Urinary bladder (tissue), 3 donors: ENCODE measurements at regions not wholly inside any gene's neighbourhood (a gene's known extent, or its start where the extent isn't known, plus 50 kb on each side); places are given as distances from the start of the nearest gene placed in this dataset.
"Not testable (repeated sequence)": the region's sequence is repeated elsewhere in the genome, so short reads cannot be mapped to it uniquely, and the experiment has no call there.

Experiments used
- DNase-seq: peaks from one replicate; pipeline ENCODE4 v3.0.0-alpha.2; 2015; ENCODE audit errors: extremely low spot score
- H3K27ac ChIP-seq: one replicate; pipeline ENCODE4 v1.5.1; 2013; ENCODE audit warnings: low read depth, mild to moderate bottlenecking, moderate library complexity
- H3K36me3 ChIP-seq: one replicate; pipeline ENCODE4 v1.6.1; 2013; ENCODE audit warnings: mild to moderate bottlenecking, moderate library complexity; ENCODE audit not compliant: insufficient read depth
- H3K4me1 ChIP-seq: one replicate; pipeline ENCODE4 v1.6.1; 2013; ENCODE audit warnings: mild to moderate bottlenecking, moderate library complexity; ENCODE audit not compliant: insufficient read depth
- H3K4me3 ChIP-seq: one replicate; pipeline ENCODE4 v1.5.1; 2013; ENCODE audit warnings: low read depth, low read length
- WGBS: extraction: QIAGEN DNeasy Blood & Tissue Kit; methylation state at CpG from one replicate; pipeline ENCODE4 v1.1.7; 2013; 5-methylcytosine and 5-hydroxymethylcytosine counted together
- donor health status: healthy with polysubstance abuse.
- donor health status: healthy.

- WGBS: 68% methylated on average over 4 of the region's 4 CpGs
- H3K4me3 ChIP-seq: no peak overlapping the region
- no peak overlapping the region for H3K27ac ChIP-seq
- no peaks in the 10 kb centered on the region for H3K4me1 ChIP-seq
- no peaks in the 10 kb centered on the region for H3K36me3 ChIP-seq
- no peak for DNase-seq
Measured at GRCh38 chr16:5944971-5945370, 847.4 kb upstream of the EEF2KMT start.

GRCh38 chr16:5938607-5939006, 841.0 kb upstream of the EEF2KMT start:
- 97% methylated on average over 1 of the region's 1 CpG for WGBS
- Histone ChIP-seq H3K36me3 (no peaks in the 10 kb centered on the region), H3K4me1 (no peaks in the 10 kb centered on the region), H3K27ac (no peak overlapping the region), H3K4me3 (no peak overlapping the region)
- DNase-seq: no peak

- Histone ChIP-seq H3K36me3 (no peaks in the 10 kb centered on the region), H3K27ac (no peak overlapping the region), H3K4me1 (no peaks in the 10 kb centered on the region), H3K4me3 (no peak overlapping the region)
- WGBS: 56% methylated on average over 9 of the region's 9 CpGs
- DNase-seq: no peak
Measured at GRCh38 chr16:5932906-5933305, 835.3 kb upstream of the EEF2KMT start.

- H3K27ac ChIP-seq: no peak overlapping the region
- no peaks in the 10 kb centered on the region for H3K4me1 ChIP-seq
- DNase-seq: no peak
- 5% methylated on average over 4 of the region's 4 CpGs for WGBS
- H3K4me3 ChIP-seq: no peak overlapping the region
- no peaks in the 10 kb centered on the region for H3K36me3 ChIP-seq
Measured at GRCh38 chr16:5928476-5929065, 831.0 kb upstream of the EEF2KMT start.

- Histone ChIP-seq H3K27ac (no peak overlapping the region), H3K4me1 (no peaks in the 10 kb centered on the region), H3K4me3 (no peak overlapping the region), H3K36me3 (no peaks in the 10 kb centered on the region)
- DNase-seq: no peak
- WGBS: 44% methylated on average over 4 of the region's 4 CpGs
Measured at GRCh38 chr16:5925850-5926249, 828.3 kb upstream of the EEF2KMT start.

- H3K36me3 ChIP-seq: no peaks in the 10 kb centered on the region
- 77% methylated on average over 2 of the region's 2 CpGs for WGBS
- H3K4me1 ChIP-seq: no peaks in the 10 kb centered on the region
- DNase-seq: no peak
- H3K27ac ChIP-seq: no peak overlapping the region
- H3K4me3 ChIP-seq: no peak overlapping the region
Measured at GRCh38 chr16:5922686-5923085, 825.1 kb upstream of the EEF2KMT start.

GRCh38 chr16:5918567-5919130, 821.1 kb upstream of the EEF2KMT start:
- WGBS: 48% methylated on average over 4 of the region's 4 CpGs
- Histone ChIP-seq H3K4me3 (no peak overlapping the region), H3K27ac (no peak overlapping the region), H3K36me3 (no peaks in the 10 kb centered on the region), H3K4me1 (no peaks in the 10 kb centered on the region)
- no peak for DNase-seq

GRCh38 chr16:5917436-5918195, 820.0 kb upstream of the EEF2KMT start:
- Histone ChIP-seq H3K4me1 (no peaks in the 10 kb centered on the region), H3K36me3 (no peaks in the 10 kb centered on the region), H3K4me3 (no peak overlapping the region), H3K27ac (no peak overlapping the region)
- no peak for DNase-seq
- WGBS: 57% methylated on average over 14 of the region's 14 CpGs

- no peak overlapping the region for H3K27ac ChIP-seq
- 9% methylated on average over 11 of the region's 11 CpGs for WGBS
Measured at GRCh38 chr16:5916711-5917191, 819.2 kb upstream of the EEF2KMT start.

GRCh38 chr16:5911241-5911640, 813.6 kb upstream of the EEF2KMT start:
- Histone ChIP-seq H3K4me1 (no peaks in the 10 kb centered on the region), H3K36me3 (no peaks in the 10 kb centered on the region)
- WGBS: 23% methylated on average over 10 of the region's 10 CpGs

More at GRCh38 chr16:5916711-5917191, 819.2 kb upstream of the EEF2KMT start:
- no peak for DNase-seq
- Histone ChIP-seq H3K4me3 (no peak overlapping the region), H3K4me1 (no peaks in the 10 kb centered on the region), H3K36me3 (no peaks in the 10 kb centered on the region)

GRCh38 chr16:5909556-5909955, 812.0 kb upstream of the EEF2KMT start:
- 94% methylated on average over 8 of the region's 8 CpGs for WGBS
- DNase-seq, H3K4me3 ChIP-seq, H3K27ac ChIP-seq, H3K4me1 ChIP-seq, H3K36me3 ChIP-seq: not testable (repeated sequence)

More at GRCh38 chr16:5911241-5911640, 813.6 kb upstream of the EEF2KMT start:
- Histone ChIP-seq H3K27ac (no peak overlapping the region), H3K4me3 (no peak overlapping the region)
- no peak for DNase-seq

- H3K4me1 ChIP-seq: no peaks in the 10 kb centered on the region
- 92% methylated on average over 5 of the region's 5 CpGs for WGBS
- no peak for DNase-seq
Measured at GRCh38 chr16:5907544-5907943, 809.9 kb upstream of the EEF2KMT start.

GRCh38 chr16:5906351-5906750, 808.8 kb upstream of the EEF2KMT start:
- Histone ChIP-seq H3K36me3 (no peaks in the 10 kb centered on the region), H3K4me1 (no peaks in the 10 kb centered on the region), H3K4me3 (no peak overlapping the region), H3K27ac (no peak overlapping the region)
- 73% methylated on average over 6 of the region's 6 CpGs for WGBS
- no peak for DNase-seq

More at GRCh38 chr16:5907544-5907943, 809.9 kb upstream of the EEF2KMT start:
- no peak overlapping the region for H3K4me3 ChIP-seq
- no peak overlapping the region for H3K27ac ChIP-seq
- H3K36me3 ChIP-seq: no peaks in the 10 kb centered on the region

GRCh38 chr16:5905935-5906334, 808.3 kb upstream of the EEF2KMT start:
- no peaks in the 10 kb centered on the region for H3K36me3 ChIP-seq
- no peaks in the 10 kb centered on the region for H3K4me1 ChIP-seq
- WGBS: 77% methylated on average over 4 of the region's 4 CpGs
- H3K27ac ChIP-seq: no peak overlapping the region
- no peak overlapping the region for H3K4me3 ChIP-seq
- no peak for DNase-seq
